Globus pallidus (tissue), 1 donor: ENCODE measurements at regions not wholly inside any gene's neighbourhood (a gene's known extent, or its start where the extent isn't known, plus 50 kb on each side); places are given as distances from the start of the nearest gene placed in this dataset.
"Not testable (repeated sequence)": the region's sequence is repeated elsewhere in the genome, so short reads cannot be mapped to it uniquely, and the experiment has no call there.

ENCODE experiments used
- DNase-seq: peaks from one replicate; pipeline ENCODE4 v3.0.0-alpha.2; 2015; ENCODE audit warnings: low spot score

- DNase-seq, result no peak
Observed at GRCh38 chr2:212864186-212864585, 287.2 kb downstream of the IKZF2 start.

GRCh38 chr2:212863185-212863588, 288.2 kb downstream of the IKZF2 start:
- no peak for DNase-seq

GRCh38 chr2:212858496-212858895, 292.9 kb downstream of the IKZF2 start:
- no peak for DNase-seq

- no peak for DNase-seq
Observed at GRCh38 chr2:212854771-212855170, 296.6 kb downstream of the IKZF2 start.

- DNase-seq, result no peak
Observed at GRCh38 chr2:212854116-212854515, 297.3 kb downstream of the IKZF2 start.

GRCh38 chr2:212845941-212846340, 305.5 kb downstream of the IKZF2 start:
- DNase-seq, result no peak

GRCh38 chr2:212843409-212844199, 305.0 kb upstream of the ERBB4 start:
- no peak for DNase-seq

- no peak for DNase-seq
Observed at GRCh38 chr2:212842544-212843185, 304.1 kb upstream of the ERBB4 start.

- DNase-seq, result no peak
Observed at GRCh38 chr2:212841460-212841859, 302.9 kb upstream of the ERBB4 start.

- no peak for DNase-seq
Observed at GRCh38 chr2:212832211-212833195, 293.9 kb upstream of the ERBB4 start.

- no peak for DNase-seq
Observed at GRCh38 chr2:212831671-212832199, 293.1 kb upstream of the ERBB4 start.

- no peak for DNase-seq
Observed at GRCh38 chr2:212816267-212816666, 277.7 kb upstream of the ERBB4 start.

GRCh38 chr2:212815453-212815852, 276.9 kb upstream of the ERBB4 start:
- DNase-seq, result no peak

- DNase-seq, result no peak
Observed at GRCh38 chr2:212814941-212815340, 276.3 kb upstream of the ERBB4 start.

- DNase-seq, result no peak
Observed at GRCh38 chr2:212811921-212812320, 273.3 kb upstream of the ERBB4 start.

- DNase-seq, result no peak
Observed at GRCh38 chr2:212811036-212811805, 272.6 kb upstream of the ERBB4 start.

- DNase-seq, result no peak
Observed at GRCh38 chr2:212797484-212798205, 259.0 kb upstream of the ERBB4 start.

GRCh38 chr2:212794471-212794870, 255.9 kb upstream of the ERBB4 start:
- no peak for DNase-seq

GRCh38 chr2:212791569-212791968, 253.0 kb upstream of the ERBB4 start:
- DNase-seq, result no peak

- DNase-seq, result not testable (repeated sequence)
Observed at GRCh38 chr2:212786088-212786487, 247.5 kb upstream of the ERBB4 start.

- DNase-seq, result peak; percentile 18
Observed at GRCh38 chr2:212777020-212777491, 238.5 kb upstream of the ERBB4 start.
